ENCODE measurements at regions not wholly inside any gene's neighbourhood (a gene's known extent, or its start where the extent isn't known, plus 50 kb on each side); places are given as distances from the start of the nearest gene placed in this dataset.

GRCh38 chr20:58048096-58048702 lies 180.3 kb downstream of the ANKRD60 start:
- Histone ChIP-seq H3K27me3 (no peaks in the 10 kb centered on the region), H3K4me3 (no peak overlapping the region), H3K27ac (peak overlapping the region; percentile 78 to 81), H3K4me1 (peaks cover 4 to 7% of the 10 kb centered on the region in 2 donors), H3K36me3 (no peaks in the 10 kb centered on the region), H3K9me3 (no peaks in the 10 kb centered on the region)
- intact Hi-C loops (cut with DNase I; ENCODE audit: low total_unique reads), result no loop called here
- TF ChIP-seq POLR2A (IDR thresholded peaks at IDR 0.05) (no peak), CTCF (IDR thresholded peaks at IDR 0.05) (no peak)
- DNase-seq, result no peak

GRCh38 chr20:58046311-58046710 lies 182.1 kb downstream of the ANKRD60 start:
- no peak for DNase-seq
- Histone ChIP-seq H3K27ac (peak overlapping the region; percentile 78 to 81), H3K9me3 (no peaks in the 10 kb centered on the region), H3K27me3 (no peaks in the 10 kb centered on the region), H3K4me1 (peaks cover 4 to 7% of the 10 kb centered on the region in 2 donors), H3K4me3 (no peak overlapping the region), H3K36me3 (no peaks in the 10 kb centered on the region)
- no peak for TF ChIP-seq POLR2A (IDR thresholded peaks at IDR 0.05)
- intact Hi-C loops (cut with DNase I; ENCODE audit: low total_unique reads), result no loop called here

GRCh38 chr20:58045579-58045978 lies 182.9 kb downstream of the ANKRD60 start:
- TF ChIP-seq POLR2A (IDR thresholded peaks at IDR 0.05) (no peak), CTCF (IDR thresholded peaks at IDR 0.05) (no peak)
- no peak for DNase-seq
- Histone ChIP-seq H3K4me3 (no peak overlapping the region), H3K27me3 (no peaks in the 10 kb centered on the region), H3K9me3 (no peaks in the 10 kb centered on the region), H3K27ac (peak overlapping the region; percentile 51 to 81), H3K36me3 (no peaks in the 10 kb centered on the region), H3K4me1 (peaks cover 4 to 7% of the 10 kb centered on the region in 2 donors)
- intact Hi-C loops (cut with DNase I; ENCODE audit: low total_unique reads), result no loop called here

GRCh38 chr20:58044931-58045555 lies 183.4 kb downstream of the ANKRD60 start:
- no peaks in the 10 kb centered on the region for H3K9me3 ChIP-seq
- H3K4me1 ChIP-seq, result peaks cover 4 to 7% of the 10 kb centered on the region in 2 donors
- peak overlapping the region; percentile 51 to 81 for H3K27ac ChIP-seq
- no peak overlapping the region for H3K4me3 ChIP-seq
- H3K36me3 ChIP-seq, result no peaks in the 10 kb centered on the region
- TF ChIP-seq POLR2A (IDR thresholded peaks at IDR 0.05), result no peak
- peak in 1 of 2 donors; percentile 39 for DNase-seq
- H3K27me3 ChIP-seq, result no peaks in the 10 kb centered on the region
- intact Hi-C loops (cut with DNase I; ENCODE audit: low total_unique reads), result no loop called here

- H3K9me3 ChIP-seq, result no peaks in the 10 kb centered on the region
- TF ChIP-seq CTCF (IDR thresholded peaks at IDR 0.05) (no peak), POLR2A (IDR thresholded peaks at IDR 0.05) (no peak)
- H3K4me1 ChIP-seq, result peaks cover 4 to 7% of the 10 kb centered on the region in 2 donors
- H3K27ac ChIP-seq, result no peak overlapping the region
- no peak for DNase-seq
- intact Hi-C loops (cut with DNase I; ENCODE audit: low total_unique reads), result no loop called here
- H3K36me3 ChIP-seq, result no peaks in the 10 kb centered on the region
- no peaks in the 10 kb centered on the region for H3K27me3 ChIP-seq
- H3K4me3 ChIP-seq, result no peak overlapping the region
These were observed 184.2 kb downstream of the ANKRD60 start for GRCh38 chr20:58044286-58044685.

GRCh38 chr20:58043236-58044140 lies 185.0 kb downstream of the ANKRD60 start:
- H3K4me3 ChIP-seq, result no peak overlapping the region
- intact Hi-C loops (cut with DNase I; ENCODE audit: low total_unique reads), result no loop called here
- no peaks in the 10 kb centered on the region for H3K36me3 ChIP-seq
- DNase-seq, result no peak
- H3K27ac ChIP-seq, result no peak overlapping the region
- no peaks in the 10 kb centered on the region for H3K27me3 ChIP-seq
- H3K9me3 ChIP-seq, result no peaks in the 10 kb centered on the region
- H3K4me1 ChIP-seq, result peaks cover 4 to 7% of the 10 kb centered on the region in 2 donors
- TF ChIP-seq CTCF (IDR thresholded peaks at IDR 0.05) (no peak), POLR2A (IDR thresholded peaks at IDR 0.05) (no peak)

Data from uterus (tissue), 3 donors.